Stimulated activated CD8-positive, alpha-beta memory T cell treated with anti-CD3 and anti-CD28 coated beads, Interleukin-4, amount 100 ng/mL, for 4 hours (primary cell): ENCODE measurements at regions not wholly inside any gene's neighbourhood (a gene's known extent, or its start where the extent isn't known, plus 50 kb on each side); places are given as distances from the start of the nearest gene placed in this dataset.

Experiments
- DNase-seq, 2 donors: peaks; one replicate each; pipeline ENCODE4 v3.0.0-alpha.2; 2020; ENCODE audit warnings: low read depth in 2 of 2, low spot score in 1 of 2

DNA sequence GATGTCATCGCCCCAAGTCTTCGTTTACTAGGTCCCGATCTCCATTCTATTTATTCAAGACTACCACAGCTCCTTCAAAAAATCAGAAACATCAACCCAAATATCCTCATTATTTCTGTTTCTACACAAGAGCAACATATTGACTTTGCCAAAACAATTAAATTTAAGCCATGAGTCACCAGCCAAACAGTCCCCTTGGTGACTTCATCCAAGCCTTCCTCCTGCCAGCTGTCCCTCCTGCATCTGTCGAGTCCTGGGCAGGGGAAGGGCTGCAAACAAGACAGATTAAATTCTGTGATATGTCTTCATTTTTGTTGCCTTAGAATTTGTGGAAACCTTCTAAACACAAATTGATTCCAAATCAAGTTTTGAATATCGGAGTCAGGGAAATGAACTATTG is 110.3 kb downstream of the SP3 start:
- no peak for DNase-seq

DNA sequence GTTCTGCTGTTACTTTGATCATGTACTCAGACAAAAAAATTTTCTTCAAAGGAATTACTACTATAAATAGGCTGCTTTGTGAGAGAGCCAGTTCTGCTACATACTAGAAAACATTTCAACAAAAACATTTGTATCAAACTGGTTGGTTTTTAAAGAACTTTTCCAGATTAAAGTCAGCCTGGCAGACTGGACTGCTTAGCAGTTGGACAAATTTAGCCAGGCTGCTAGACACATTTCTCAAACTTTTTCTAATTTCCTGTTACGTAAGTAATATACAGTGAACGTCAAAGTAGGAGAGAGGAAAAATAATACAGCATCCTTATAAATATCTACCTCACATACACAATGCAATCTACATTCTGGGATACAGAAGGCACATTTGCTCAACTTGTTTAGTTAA is 109.5 kb downstream of the SP3 start:
- DNase-seq = no peak
